HG03280 (cell line): ENCODE measurements at regions not wholly inside any gene's neighbourhood (a gene's known extent, or its start where the extent isn't known, plus 50 kb on each side); places are given as distances from the start of the nearest gene placed in this dataset.
"Not testable (repeated sequence)": the region's sequence is repeated elsewhere in the genome, so short reads cannot be mapped to it uniquely, and the experiment has no call there.

Experiments used
- ATAC-seq: cut with Tn5 transposase; IDR thresholded peaks from one replicate; pipeline ENCODE4 v1.9.1; 2021; ENCODE audit warnings: mild to moderate bottlenecking, moderate library complexity; ENCODE audit not compliant: unreplicated experiment

DNA sequence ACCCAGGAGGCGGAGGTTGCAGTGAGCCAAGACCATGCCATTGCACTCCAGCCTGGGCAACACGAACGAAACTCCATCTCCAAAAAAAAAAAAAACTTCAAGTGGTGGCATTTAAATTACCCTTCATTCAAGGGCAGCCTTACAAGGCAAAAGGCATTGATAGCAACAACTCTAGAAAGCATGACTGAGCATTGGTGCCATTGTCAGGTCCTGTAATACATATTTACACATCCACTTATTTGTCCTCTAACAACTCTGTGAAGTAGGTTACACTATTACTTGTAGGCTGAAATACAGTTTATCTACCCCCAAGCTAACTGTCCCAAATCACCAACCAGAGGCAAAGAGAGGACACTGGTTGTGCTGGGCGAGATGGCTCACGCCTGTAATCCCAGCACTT lies 52.7 kb upstream of the LARP1 start:
- no peak for ATAC-seq

GRCh38 chr5:154701725-154702124 lies 53.5 kb upstream of the LARP1 start:
- ATAC-seq = not testable (repeated sequence)

GRCh38 chr5:154701181-154701580 lies 54.0 kb upstream of the LARP1 start:
- ATAC-seq = no peak

DNA sequence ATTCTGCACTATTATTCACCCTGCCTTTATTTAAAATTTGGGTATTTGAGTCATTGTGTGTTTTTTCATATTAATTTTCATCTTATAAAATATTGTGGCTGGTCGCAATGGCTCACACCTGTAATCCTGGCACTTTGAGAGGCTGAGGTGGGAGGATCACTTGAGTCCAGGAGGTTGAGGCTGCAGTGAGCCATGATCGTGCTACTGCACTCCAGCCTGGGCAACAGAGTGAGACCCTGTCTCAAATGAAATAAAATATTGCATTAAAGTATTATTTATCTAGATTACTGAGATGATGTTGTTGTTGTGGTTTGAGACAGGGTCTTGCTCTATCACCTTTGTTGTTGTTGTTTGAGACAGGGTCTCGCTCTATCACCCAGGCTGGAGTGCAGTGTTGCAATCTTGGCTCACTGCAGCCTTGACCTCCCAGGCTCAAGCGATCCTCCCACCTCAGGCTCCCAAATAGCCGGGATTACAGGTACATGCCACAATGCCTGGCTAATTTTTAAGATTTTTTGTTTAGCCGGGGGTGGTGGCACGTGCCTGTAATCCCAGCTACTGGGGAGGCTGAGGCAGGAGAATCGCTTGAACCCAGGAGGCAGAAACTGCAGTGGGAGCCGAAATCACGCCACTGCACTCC lies 54.8 kb upstream of the LARP1 start:
- ATAC-seq = not testable (repeated sequence)

DNA sequence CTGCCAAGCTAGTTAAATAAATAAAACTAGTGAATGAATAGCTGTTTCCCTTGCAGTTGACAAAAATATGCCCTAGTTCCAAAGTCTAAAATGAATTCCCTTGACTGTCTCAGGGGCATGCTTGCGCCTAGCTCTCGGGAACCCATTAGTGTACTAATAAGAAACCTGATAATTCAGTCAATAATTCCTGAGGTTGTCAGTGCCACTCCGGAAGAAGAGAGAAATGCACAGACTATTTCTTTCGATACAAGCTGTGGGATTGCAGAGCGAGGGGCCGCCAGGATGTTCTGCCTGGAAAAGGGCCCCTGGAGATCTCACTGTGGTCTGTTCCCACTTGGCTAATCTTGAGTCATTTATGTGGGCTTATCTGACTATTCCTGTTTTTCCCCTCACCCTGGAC lies 56.4 kb upstream of the LARP1 start:
- no peak for ATAC-seq

GRCh38 chr5:154697371-154697770 lies 57.8 kb upstream of the LARP1 start:
- ATAC-seq = no peak

- no peak for ATAC-seq
These were observed 58.3 kb upstream of the LARP1 start for GRCh38 chr5:154696891-154697290.

- ATAC-seq = no peak
These were observed 61.0 kb upstream of the LARP1 start for GRCh38 chr5:154694159-154694558.

DNA sequence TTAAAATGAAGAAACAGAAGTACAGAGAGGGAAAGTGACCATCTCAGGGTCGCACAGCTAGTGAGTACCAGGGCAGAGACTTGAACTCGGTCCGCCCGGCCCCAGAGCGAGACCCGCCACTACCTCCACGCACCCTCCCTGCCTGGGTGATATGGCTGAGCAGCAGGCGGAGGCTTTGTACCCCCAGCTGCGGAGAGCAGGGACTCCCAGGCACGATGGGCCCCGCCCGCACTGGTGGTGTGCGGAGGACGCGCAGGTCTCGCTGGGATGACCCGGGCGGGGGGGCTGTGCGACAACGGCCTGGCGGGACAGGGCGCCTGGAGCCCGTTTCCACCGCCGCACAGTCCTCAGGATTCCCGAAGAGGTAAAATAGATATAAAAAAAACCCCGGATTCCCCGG lies 64.7 kb upstream of the LARP1 start:
- no peak for ATAC-seq

DNA sequence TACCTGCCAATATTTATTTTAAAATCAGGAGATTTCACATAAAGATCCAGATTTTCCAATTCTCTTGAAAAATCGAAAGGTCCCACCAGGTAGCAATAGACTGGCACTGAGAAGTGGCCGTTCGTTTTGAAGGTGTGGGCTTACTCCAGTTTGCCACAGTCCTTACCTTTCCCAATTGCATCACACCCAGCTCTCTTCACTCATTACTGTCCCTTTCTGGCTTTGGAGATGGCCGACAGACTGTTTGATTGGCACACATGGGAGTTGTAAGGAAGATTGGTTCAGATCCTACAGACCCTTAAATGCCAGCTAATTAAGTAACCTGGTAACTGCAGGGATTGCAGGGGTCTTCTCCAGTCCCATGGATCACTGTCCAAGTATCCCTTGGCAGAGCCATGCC lies 68.7 kb upstream of the LARP1 start:
- no peak for ATAC-seq

GRCh38 chr5:154683101-154683880 lies 71.9 kb upstream of the LARP1 start:
- peak; percentile 54 for ATAC-seq

DNA sequence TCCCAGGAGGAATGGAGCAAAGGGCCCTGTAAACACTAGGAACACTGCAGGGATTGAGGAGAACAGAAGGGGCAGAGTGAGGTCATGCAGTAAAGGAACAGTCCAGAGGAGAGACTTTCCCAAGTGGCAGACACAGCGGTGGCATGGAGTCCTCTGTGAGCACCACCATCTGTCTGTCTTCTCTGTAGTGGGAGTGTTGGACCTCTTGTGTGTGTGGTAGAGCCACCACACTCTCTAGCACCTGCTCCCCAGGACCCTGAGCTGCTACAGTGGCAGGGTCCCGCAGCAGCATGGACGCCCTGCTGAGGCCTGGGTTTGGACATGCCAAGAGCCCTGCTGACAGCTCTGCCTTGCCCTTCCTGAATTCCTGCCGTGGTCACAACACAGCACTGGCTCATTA lies 75.7 kb upstream of the LARP1 start:
- ATAC-seq = no peak

- ATAC-seq = no peak
These were observed 77.3 kb upstream of the LARP1 start for GRCh38 chr5:154677921-154678320.

DNA sequence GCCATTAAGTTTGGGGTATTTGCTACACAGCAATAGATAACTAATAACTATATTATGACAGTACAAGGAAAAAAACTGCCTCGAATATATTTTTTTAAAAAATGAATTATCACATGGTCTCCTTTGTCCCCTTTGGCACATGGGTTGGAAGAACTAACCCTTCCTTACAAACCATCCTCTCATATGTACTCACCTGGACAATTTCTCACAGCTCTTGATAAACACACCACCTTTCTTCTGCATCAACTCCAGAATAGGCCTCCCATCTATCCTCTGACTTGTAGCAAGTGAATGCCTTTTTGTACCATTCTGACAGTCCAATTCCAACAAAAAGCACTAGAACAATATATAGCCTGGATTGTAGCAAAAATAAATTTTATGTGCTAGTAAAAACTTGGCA lies 78.7 kb upstream of the LARP1 start:
- no peak for ATAC-seq

- no peak for ATAC-seq
These were observed 81.1 kb upstream of the LARP1 start for GRCh38 chr5:154674029-154674428.

DNA sequence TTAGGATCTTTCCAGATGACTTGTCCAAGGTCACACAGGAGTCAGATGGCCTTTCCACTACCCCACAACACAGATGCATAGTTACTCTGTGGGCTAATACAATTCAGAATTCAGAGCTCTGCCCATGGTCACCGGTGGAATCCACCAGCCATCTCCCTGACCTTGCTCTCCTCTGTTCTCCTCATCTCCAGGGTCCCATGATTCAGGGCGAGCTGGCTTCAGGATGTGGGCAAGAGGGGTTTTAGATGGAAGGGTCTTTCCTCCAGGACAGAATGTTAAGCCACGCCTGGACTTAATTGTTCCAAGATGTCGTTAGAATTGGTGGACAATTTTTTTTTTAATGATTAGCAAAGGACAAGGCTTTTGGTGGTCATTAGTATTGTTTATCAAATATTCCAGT lies 81.7 kb upstream of the LARP1 start:
- no peak for ATAC-seq

GRCh38 chr5:154669913-154670312 lies 85.3 kb upstream of the LARP1 start:
- ATAC-seq = not testable (repeated sequence)

GRCh38 chr5:154669402-154669801 lies 85.8 kb upstream of the LARP1 start:
- ATAC-seq = no peak

DNA sequence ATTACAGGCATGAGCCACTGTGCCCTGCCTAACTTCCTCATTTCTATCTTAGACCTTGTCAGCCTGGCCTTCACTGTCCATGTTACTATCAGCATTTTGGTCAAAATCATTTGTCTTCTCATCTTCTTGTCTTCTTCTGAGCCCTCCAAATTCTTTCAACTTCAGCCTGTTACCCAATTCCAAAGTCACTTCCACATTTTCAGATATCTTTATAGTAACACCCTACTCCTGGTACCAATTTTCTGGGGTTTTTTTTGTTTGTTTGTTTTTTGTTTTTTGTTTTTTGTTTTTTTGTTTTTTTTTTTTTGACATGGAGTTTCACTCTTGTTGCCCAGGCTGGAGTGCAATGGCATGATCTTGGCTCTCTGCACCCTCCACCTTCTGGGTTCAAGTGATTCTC lies 90.3 kb upstream of the LARP1 start:
- ATAC-seq = no peak

- ATAC-seq = no peak
These were observed 91.8 kb upstream of the LARP1 start for GRCh38 chr5:154663424-154663823.

DNA sequence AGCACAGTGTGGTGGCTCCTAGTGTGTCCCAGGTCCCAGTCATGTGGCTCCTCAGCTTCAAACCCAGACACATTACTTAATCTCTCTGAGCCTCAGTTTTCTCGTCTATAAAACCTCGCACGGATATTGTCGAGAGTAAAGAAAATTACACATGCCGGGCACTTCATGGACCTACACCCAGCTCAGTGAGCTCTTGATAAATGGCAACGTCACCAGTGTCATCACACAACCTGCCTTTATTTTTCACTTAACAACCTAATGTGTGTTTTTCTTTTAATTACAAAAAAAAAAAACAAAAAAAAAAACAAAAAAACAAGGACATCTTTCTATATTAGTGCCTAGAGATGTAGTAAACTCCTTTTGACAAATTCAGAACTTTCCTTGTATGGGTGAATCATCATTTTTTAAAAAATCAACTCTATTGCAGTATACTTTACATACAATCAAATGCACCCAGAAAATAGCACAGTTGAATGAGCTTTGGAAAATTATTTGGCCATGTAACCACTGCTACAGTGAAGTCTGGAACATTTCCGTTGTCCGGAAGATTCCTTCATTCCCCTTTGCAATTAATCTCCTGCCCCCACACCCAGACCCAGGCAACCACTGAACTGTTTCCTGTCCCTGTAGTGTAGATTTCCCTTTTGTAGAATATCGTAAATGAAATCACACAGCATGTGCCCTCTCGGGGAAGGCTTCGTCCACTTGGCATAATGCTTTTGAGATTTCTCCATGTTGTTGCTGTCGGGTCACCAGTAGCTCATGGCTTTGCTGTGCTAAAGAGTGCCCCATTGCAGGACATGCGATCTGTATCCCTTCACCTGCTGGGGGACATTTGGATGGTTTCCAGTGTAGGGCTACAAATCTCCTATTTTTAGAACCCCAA lies 100.4 kb upstream of the LARP1 start:
- no peak for ATAC-seq
